HG03097 (cell line): ENCODE measurements at regions not wholly inside any gene's neighbourhood (a gene's known extent, or its start where the extent isn't known, plus 50 kb on each side); places are given as distances from the start of the nearest gene placed in this dataset.
"Not testable (repeated sequence)": the region's sequence is repeated elsewhere in the genome, so short reads cannot be mapped to it uniquely, and the experiment has no call there.

Experiments used
- ATAC-seq: cut with Tn5 transposase; IDR thresholded peaks from one replicate; pipeline ENCODE4 v1.9.1; 2021; ENCODE audit not compliant: unreplicated experiment, low FRiP score

GRCh38 chr5:92147266-92147665 is 764.1 kb upstream of the ARRDC3 start:
- ATAC-seq, result no peak

GRCh38 chr5:92145852-92146251 is 762.7 kb upstream of the ARRDC3 start:
- no peak for ATAC-seq

GRCh38 chr5:92144824-92145223 is 761.7 kb upstream of the ARRDC3 start:
- no peak for ATAC-seq

GRCh38 chr5:92132294-92132908 is 749.3 kb upstream of the ARRDC3 start:
- not testable (repeated sequence) for ATAC-seq

GRCh38 chr5:92126182-92126581 is 743.1 kb upstream of the ARRDC3 start:
- ATAC-seq, result no peak

- no peak for ATAC-seq
Measured at GRCh38 chr5:92119110-92119509, 736.0 kb upstream of the ARRDC3 start.

GRCh38 chr5:92106808-92107207 is 723.7 kb upstream of the ARRDC3 start:
- no peak for ATAC-seq

- ATAC-seq, result no peak
Measured at GRCh38 chr5:92104126-92104525, 721.0 kb upstream of the ARRDC3 start.

GRCh38 chr5:92102313-92102712 is 719.2 kb upstream of the ARRDC3 start:
- no peak for ATAC-seq

GRCh38 chr5:92092239-92092638 is 709.1 kb upstream of the ARRDC3 start:
- no peak for ATAC-seq

GRCh38 chr5:92086059-92086811 is 703.1 kb upstream of the ARRDC3 start:
- ATAC-seq, result no peak

GRCh38 chr5:92081958-92082712 is 699.0 kb upstream of the ARRDC3 start:
- ATAC-seq, result no peak

GRCh38 chr5:92070786-92071185 is 687.7 kb upstream of the ARRDC3 start:
- ATAC-seq, result no peak

- no peak for ATAC-seq
Measured at GRCh38 chr5:92064993-92065392, 681.9 kb upstream of the ARRDC3 start.

- no peak for ATAC-seq
Measured at GRCh38 chr5:92051741-92052140, 668.6 kb upstream of the ARRDC3 start.

- no peak for ATAC-seq
Measured at GRCh38 chr5:92050970-92051369, 667.9 kb upstream of the ARRDC3 start.

GRCh38 chr5:92041911-92042660 is 659.0 kb upstream of the ARRDC3 start:
- no peak for ATAC-seq

GRCh38 chr5:92041206-92041605 is 658.1 kb upstream of the ARRDC3 start:
- ATAC-seq, result no peak

- not testable (repeated sequence) for ATAC-seq
Measured at GRCh38 chr5:92029792-92030191, 646.7 kb upstream of the ARRDC3 start.

GRCh38 chr5:92023555-92023954 is 640.4 kb upstream of the ARRDC3 start:
- ATAC-seq, result no peak

GRCh38 chr5:92023141-92023471 is 640.0 kb upstream of the ARRDC3 start:
- ATAC-seq, result no peak
